ENCODE measurements at regions not wholly inside any gene's neighbourhood (a gene's known extent, or its start where the extent isn't known, plus 50 kb on each side); places are given as distances from the start of the nearest gene placed in this dataset.

DNA sequence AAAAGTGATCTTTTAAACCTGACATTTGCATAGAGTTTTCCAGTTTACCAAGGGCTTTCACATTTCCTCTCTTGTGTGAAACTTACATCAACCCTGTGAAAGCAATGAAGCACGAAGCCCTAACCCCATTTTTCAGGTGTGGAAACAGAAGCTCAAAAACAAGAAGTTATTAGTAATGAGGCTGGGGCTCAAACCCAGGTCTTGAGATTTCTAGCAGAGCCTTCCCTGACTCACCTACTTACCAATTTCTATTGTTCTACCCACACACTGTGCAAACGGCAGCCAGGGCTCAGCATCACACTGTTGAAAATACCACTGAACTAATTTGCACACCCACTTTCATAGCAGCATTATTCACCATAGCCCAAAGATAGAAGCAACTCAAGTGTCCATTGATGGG, 117.8 kb upstream of the IGF1R start:
- H3K79me2 ChIP-seq (ENCODE audit: insufficient read depth, low read length), result no peaks in the 10 kb centered on the region
- TF ChIP-seq, protein P1, sequence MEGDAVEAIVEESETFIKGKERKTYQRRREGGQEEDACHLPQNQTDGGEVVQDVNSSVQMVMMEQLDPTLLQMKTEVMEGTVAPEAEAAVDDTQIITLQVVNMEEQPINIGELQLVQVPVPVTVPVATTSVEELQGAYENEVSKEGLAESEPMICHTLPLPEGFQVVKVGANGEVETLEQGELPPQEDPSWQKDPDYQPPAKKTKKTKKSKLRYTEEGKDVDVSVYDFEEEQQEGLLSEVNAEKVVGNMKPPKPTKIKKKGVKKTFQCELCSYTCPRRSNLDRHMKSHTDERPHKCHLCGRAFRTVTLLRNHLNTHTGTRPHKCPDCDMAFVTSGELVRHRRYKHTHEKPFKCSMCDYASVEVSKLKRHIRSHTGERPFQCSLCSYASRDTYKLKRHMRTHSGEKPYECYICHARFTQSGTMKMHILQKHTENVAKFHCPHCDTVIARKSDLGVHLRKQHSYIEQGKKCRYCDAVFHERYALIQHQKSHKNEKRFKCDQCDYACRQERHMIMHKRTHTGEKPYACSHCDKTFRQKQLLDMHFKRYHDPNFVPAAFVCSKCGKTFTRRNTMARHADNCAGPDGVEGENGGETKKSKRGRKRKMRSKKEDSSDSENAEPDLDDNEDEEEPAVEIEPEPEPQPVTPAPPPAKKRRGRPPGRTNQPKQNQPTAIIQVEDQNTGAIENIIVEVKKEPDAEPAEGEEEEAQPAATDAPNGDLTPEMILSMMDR (conservative IDR thresholded peaks at IDR 0.05; ENCODE audit: low read length), result no peak
- TF ChIP-seq EZH2phosphoT487 (IDR thresholded peaks at IDR 0.05; ENCODE audit: borderline replicate concordance), result no peak
- no peak overlapping the region for H3K4me2 ChIP-seq (ENCODE audit: low read depth, low read length, poor library complexity, severe bottlenecking)
- H3K4me1 ChIP-seq (ENCODE audit: insufficient read depth, low read length, poor library complexity, severe bottlenecking), result no peaks in the 10 kb centered on the region
- H4K20me1 ChIP-seq (ENCODE audit: insufficient read depth, low read length, poor library complexity, severe bottlenecking), result no peaks in the 10 kb centered on the region
- H3F3A ChIP-seq (ENCODE audit: low read depth), result no peaks in the 10 kb centered on the region
- no peaks in the 10 kb centered on the region for H3K36me3 ChIP-seq (ENCODE audit: insufficient read depth, low read length)
- H3K9ac ChIP-seq (ENCODE audit: low read depth, low read length, poor library complexity, severe bottlenecking), result no peak overlapping the region
- H3K9me2 ChIP-seq (replicated peaks; ENCODE audit: low read depth, low read length), result no peaks in the 10 kb centered on the region
- H3K4me3 ChIP-seq (ENCODE audit: low read length, poor library complexity, severe bottlenecking), result no peak overlapping the region
- H3K9me3 ChIP-seq (ENCODE audit: insufficient read depth, low read depth, low read length), result no peaks in the 10 kb centered on the region
- no peak overlapping the region for H2AFZ ChIP-seq (ENCODE audit: low read length)
- no peaks in the 10 kb centered on the region for H3K27me3 ChIP-seq (ENCODE audit: insufficient read depth, low read length, poor library complexity, severe bottlenecking)

GRCh38 chr15:98532063-98532462, 116.3 kb upstream of the IGF1R start:
- Histone ChIP-seq H3K4me3 (ENCODE audit: low read length, poor library complexity, severe bottlenecking) (no peak overlapping the region), H3K9ac (ENCODE audit: low read depth, low read length, poor library complexity, severe bottlenecking) (no peak overlapping the region), H2AFZ (ENCODE audit: low read length) (no peak overlapping the region), H3K4me1 (ENCODE audit: insufficient read depth, low read length, poor library complexity, severe bottlenecking) (no peaks in the 10 kb centered on the region), H3K9me3 (ENCODE audit: insufficient read depth, low read depth, low read length) (no peaks in the 10 kb centered on the region), H3F3A (ENCODE audit: low read depth) (no peaks in the 10 kb centered on the region), H3K4me2 (ENCODE audit: low read depth, low read length, poor library complexity, severe bottlenecking) (no peak overlapping the region), H4K20me1 (ENCODE audit: insufficient read depth, low read length, poor library complexity, severe bottlenecking) (no peaks in the 10 kb centered on the region), H3K27me3 (ENCODE audit: insufficient read depth, low read length, poor library complexity, severe bottlenecking) (no peaks in the 10 kb centered on the region), H3K36me3 (ENCODE audit: insufficient read depth, low read length) (no peaks in the 10 kb centered on the region), H3K79me2 (ENCODE audit: insufficient read depth, low read length) (no peaks in the 10 kb centered on the region), H3K9me2 (replicated peaks; ENCODE audit: low read depth, low read length) (no peaks in the 10 kb centered on the region)
- TF ChIP-seq EZH2phosphoT487 (IDR thresholded peaks at IDR 0.05; ENCODE audit: borderline replicate concordance), result no peak
- TF ChIP-seq, protein P1 (conservative IDR thresholded peaks at IDR 0.05; ENCODE audit: low read length), result no peak

DNA sequence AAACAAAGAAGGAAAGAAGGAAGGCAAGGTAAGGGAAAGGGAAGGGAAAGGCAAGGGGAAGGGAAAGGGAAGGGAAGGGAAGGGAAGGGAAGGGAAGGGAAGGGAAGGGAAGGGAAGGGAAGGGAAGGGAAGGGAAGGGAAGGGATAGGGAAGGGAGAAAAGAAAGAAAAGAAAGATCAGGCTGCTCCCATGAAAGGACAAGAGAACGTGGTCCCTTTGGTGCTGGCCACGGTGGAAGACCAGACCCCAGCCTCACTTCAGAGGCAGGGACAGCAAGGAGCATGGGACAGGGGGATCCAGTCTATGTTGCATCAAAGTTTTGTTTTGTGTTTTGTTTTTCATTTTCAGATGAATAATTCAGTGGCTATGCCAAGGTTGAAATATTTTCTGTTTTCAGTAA, 111.4 kb upstream of the IGF1R start:
- Histone ChIP-seq H3K4me2 (ENCODE audit: low read depth, low read length, poor library complexity, severe bottlenecking) (no peak overlapping the region), H2AFZ (ENCODE audit: low read length) (no peak overlapping the region), H4K20me1 (ENCODE audit: insufficient read depth, low read length, poor library complexity, severe bottlenecking) (no peaks in the 10 kb centered on the region), H3K9me2 (replicated peaks; ENCODE audit: low read depth, low read length) (no peaks in the 10 kb centered on the region), H3K79me2 (ENCODE audit: insufficient read depth, low read length) (no peaks in the 10 kb centered on the region), H3F3A (ENCODE audit: low read depth) (no peaks in the 10 kb centered on the region), H3K36me3 (ENCODE audit: insufficient read depth, low read length) (no peaks in the 10 kb centered on the region), H3K9ac (ENCODE audit: low read depth, low read length, poor library complexity, severe bottlenecking) (no peak overlapping the region), H3K4me3 (ENCODE audit: low read length, poor library complexity, severe bottlenecking) (no peak overlapping the region), H3K27me3 (ENCODE audit: insufficient read depth, low read length, poor library complexity, severe bottlenecking) (no peaks in the 10 kb centered on the region), H3K4me1 (ENCODE audit: insufficient read depth, low read length, poor library complexity, severe bottlenecking) (no peaks in the 10 kb centered on the region), H3K9me3 (ENCODE audit: insufficient read depth, low read depth, low read length) (no peaks in the 10 kb centered on the region)
- TF ChIP-seq EZH2phosphoT487 (IDR thresholded peaks at IDR 0.05; ENCODE audit: borderline replicate concordance), result no peak
- TF ChIP-seq, protein P1 (conservative IDR thresholded peaks at IDR 0.05; ENCODE audit: low read length), result no peak

Measured in Loucy (cell line).